ENCODE measurements at regions not wholly inside any gene's neighbourhood (a gene's known extent, or its start where the extent isn't known, plus 50 kb on each side); places are given as distances from the start of the nearest gene placed in this dataset.
A peak's percentile ranks its signal among the peaks of the same experiment; 100 is the strongest.

DNA sequence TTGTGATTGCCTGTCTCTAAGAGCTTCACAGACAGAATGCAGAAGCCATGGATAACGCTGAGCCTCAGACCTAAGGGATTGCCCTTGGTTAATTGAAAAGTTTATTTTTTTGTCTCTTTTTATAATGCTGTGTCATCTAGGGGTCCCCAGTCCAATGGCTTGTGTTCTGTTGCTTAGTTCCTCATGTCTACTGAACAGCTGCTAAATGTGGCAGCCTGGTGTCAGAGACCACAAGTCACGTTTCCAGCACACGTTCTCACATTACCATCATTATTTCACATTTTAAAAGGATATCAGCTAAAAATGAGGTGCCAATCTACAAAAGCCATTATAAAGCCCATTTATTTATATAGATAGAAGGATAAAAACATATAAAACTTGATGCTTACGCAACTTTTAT lies 1362.0 kb downstream of the PCDH9 start:
- DNase-seq = no peak

DNA sequence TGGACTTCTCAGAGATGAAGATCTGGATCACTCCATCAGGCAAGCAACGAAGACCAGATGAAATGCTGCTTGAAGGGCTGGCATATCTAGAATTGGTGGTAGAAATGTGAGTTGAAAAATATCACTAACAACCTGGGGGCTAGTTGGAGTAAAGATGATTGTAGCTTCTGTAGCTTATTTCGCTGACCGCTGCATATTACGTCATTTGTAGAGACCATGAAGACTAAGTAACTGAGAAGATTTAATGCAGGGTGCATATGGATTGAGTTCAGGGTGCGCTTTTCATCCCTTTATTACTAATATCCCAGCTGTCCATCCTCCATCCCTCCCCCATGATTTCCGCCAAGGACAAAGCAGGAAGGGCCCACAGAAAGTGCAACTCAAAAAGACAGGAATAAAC lies 1364.0 kb downstream of the PCDH9 start:
- DNase-seq = no peak

DNA sequence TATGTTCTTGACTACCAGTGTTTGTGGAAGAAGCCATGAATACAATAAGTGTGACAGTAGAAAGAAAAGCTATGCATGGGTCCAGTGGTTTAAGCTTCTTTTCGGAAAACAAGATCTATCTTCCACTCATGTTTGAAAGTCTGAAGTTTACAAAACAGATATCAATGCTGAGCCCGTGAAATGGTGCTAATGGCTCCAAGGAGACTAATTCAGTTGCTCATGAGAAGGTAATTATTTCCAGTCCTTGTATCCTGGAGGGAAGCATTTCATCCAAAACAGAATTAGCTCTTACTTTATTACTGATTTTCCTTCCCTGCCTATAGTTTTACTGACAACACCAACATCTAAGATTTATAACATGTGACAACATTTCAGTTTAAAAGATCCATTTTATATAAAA lies 1364.9 kb downstream of the PCDH9 start:
- DNase-seq = no peak

DNA sequence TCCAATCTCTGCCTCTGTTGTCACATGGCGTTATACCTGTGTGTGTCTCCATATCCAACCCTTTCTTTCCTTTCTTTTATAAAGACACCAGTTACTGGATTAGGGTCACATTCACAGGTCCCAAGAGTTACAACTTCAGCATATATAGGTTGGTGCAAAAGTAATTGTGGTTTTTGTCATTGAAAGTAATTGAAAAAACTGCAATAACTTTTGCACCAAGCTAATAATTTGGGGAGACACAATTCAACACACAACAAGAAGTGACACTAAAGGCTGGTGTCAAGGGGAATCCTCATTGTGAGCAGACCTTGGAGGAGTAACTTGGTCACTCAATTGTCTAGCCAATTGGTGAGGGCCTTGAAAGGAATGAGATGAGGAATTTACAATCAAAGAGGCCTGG lies 1366.1 kb downstream of the PCDH9 start:
- DNase-seq = no peak

DNA sequence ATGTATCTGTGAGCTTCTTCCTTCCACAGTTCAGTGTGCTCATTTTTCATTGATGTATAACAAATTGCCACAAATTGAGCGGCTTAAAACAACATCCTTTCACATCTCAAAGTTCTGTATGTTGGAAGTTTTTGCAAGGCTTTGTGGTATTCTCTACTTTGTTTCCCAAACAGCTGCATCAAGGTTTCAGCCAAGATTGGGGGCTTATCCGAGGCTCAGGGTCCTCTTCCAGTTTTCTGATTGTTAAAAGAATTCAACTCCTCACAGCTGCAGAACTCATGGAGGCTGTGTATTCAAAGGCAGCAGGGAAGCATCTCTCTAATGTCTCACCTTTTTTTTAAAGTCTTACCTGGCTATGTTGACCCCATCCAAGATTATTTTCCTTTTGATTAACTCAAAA lies 1369.8 kb downstream of the PCDH9 start:
- no peak for DNase-seq

DNA sequence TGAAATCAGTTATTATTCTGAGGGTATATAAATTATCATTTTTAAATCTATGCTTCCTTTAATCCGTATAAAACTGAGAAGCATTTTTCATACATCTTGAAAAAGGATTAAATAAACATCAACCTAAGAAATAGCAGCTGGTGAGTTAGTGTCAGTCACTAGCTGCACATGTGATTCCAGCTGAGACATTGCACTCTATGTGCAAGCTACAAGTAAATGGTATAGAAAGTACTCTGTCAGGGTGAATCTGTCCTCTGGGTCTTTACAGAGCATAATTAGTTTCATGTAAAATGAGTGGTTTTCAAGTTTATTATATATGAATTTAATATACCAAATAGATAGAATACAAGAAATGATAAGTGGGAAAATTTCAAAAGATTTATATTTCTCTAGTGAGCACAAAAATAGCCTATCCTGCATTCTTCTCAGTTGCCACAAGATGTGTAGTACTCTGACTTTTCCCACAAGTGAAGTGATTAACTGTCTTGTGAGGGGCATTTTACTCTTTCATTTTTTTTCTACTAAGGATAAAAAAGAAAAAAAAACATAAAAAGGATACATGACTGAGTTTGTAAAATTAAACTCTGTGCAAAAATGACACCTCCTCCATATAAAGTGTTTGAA lies 1372.1 kb downstream of the PCDH9 start:
- no peak for DNase-seq

DNA sequence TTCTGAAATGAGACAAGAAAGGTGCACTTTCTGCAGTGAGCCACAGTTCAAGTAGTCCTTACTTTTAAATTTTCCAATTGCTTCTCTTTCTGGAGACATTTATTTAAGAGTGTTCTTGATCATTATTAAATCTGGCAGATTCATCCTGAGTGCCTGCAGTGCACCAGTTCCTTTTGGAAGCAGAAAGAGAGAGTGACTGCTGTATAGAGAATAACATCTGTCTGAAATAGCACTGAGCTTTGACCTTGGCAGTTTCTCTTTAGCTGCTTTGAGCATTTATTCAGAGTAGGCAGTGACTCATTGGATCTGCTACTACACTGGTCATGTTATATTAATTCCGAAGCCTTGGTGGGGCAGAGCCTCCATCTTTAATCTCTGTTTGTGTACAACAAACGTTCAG lies 1373.7 kb downstream of the PCDH9 start:
- DNase-seq = no peak

DNA sequence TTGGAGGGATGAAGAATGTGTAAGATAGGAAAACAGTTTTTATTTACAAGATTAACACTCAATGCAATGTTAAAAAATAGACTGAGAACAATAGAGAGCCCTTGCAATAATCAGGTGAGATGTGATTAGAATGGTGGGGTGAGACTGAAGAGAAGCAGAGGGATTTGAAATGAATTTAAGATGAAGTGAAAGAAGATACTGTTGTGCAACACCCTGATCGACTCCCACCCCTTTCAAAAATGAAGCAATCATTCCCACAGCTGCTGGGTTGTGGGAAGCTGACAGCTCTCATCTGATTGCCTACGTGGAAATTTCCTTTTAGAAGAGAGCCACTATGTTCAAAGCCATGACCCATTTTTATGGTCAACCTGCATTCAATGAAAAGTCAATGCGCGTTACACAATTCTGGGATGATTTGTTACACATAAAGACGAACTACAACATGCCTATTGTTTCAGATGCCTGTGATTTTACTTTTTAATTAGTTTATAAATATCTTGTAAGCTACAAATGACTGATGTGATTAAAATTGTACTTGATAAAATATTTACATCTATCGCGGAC lies 1374.8 kb downstream of the PCDH9 start:
- DNase-seq = peak; percentile 1

DNA sequence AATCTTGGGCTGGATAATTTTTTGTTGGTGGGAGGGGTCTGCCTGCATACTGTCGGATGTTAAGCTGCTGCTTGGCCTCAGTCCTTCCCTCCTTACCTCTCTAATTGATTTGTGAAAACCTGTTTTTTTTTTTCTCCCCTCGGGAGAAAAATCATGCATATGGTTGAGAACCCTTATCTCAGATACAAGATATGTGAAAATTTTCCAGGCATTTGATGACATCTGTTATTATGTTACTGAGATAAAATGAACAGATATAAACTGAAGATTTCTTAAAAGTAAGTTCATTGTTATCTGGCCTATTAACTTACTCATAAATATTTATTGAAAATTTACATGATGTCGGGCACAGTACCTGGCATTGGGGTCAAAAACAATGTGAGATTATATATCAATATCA lies 1375.7 kb downstream of the PCDH9 start:
- no peak for DNase-seq

DNA sequence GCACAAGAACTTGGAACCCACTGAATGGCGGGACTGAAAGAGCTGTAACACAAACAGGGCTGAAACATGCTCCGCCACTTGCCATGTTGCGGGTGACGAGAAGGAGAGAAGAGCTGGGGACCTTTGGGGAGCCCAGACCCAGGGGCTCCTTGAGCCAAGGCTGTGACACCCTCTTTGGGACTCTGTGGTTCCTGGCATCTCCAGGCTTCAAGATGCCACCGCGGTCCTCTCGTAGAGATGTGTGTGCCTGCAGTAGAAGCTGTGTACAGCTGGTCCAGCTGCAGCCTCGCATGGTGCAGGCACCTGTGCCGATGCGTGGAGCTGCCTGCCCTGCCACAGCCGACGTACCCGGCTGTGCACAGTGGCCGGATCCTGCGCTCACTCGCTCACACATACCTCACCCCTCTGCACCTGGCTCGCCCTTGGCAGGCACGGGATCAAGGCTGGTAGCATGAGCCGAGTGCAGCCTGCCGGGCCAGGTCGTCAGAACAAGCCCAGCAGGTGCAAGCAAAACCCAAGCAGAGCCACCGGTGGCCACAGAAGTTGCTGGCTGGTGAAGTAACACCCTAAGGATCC lies 1385.8 kb downstream of the PCDH9 start:
- no peak for DNase-seq

DNA sequence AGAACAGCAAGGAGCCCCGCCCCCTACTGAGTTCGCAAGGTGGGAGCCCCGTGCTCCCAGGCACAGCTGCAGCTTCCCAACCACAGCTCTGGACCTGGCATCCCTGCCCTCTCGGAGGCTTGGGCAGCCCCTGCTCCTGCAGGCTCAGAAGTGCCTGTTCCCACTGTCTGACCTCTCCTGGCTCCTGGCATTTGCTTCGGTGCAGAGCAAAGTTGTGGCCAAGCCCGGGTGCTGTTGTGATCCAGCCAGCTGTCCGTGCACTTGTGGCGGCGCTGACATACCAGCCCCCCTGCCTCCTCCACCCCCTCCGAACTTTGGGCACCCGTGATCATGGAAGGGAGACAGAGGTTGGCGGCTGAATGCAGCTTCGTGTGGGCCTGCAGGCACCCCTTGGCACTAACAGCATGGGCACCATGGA lies 1386.8 kb downstream of the PCDH9 start:
- DNase-seq = no peak

DNA sequence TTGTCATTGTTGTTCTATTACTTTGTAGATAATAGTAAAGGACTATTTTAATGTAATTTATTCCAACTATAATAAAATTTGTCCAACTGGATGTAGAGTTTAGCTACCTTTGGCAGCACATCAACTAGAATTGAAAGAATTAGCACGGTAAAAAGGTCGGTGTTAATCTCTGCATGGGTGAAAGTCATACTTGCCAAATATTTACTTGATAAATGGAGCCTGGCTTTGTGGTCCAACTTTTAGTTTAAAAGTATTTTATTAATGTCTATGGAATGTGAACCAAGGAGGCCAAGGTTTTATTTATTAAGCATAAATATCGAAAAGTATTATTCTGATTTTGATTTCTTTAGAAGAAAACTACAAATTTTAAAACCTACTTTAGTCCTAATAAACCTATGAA lies 1389.0 kb downstream of the PCDH9 start:
- no peak for DNase-seq

DNA sequence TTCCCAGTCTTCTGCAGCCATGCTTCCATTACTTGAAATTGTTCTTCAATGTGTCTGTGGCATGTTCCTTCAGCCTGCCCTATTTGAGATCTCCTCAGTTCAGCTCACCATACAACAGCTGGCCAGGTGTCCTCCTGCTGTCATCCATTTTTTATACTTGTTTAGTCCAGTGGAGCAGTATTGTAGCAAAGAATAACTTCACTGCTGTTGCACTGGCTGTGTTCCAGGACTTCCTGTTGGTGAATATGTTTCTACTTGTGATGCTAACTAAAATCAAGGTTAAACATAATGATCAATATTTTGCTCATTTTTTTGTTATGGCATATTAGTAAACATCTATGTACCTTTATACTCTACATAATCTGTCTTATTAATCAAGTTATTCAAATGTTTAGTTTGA lies 1394.1 kb downstream of the PCDH9 start:
- DNase-seq = no peak

DNA sequence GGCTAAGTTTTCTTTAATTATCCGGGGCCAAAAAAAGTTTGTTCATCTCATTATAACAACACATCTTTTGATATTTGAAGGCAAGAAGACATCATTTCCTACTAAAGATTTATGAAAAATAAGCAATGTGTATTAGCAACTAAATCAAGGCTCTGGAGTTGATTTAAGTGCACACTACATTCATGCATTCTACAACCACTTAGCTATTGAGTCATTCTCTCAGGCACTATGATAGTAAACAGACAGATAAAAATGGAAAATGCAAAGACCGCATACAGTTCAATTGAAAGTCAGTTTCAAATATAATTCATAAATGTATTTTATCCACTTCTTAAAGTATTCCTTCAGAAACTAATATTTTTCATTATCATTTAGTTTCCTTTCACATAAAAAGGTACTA lies 1395.2 kb downstream of the PCDH9 start:
- DNase-seq = no peak

DNA sequence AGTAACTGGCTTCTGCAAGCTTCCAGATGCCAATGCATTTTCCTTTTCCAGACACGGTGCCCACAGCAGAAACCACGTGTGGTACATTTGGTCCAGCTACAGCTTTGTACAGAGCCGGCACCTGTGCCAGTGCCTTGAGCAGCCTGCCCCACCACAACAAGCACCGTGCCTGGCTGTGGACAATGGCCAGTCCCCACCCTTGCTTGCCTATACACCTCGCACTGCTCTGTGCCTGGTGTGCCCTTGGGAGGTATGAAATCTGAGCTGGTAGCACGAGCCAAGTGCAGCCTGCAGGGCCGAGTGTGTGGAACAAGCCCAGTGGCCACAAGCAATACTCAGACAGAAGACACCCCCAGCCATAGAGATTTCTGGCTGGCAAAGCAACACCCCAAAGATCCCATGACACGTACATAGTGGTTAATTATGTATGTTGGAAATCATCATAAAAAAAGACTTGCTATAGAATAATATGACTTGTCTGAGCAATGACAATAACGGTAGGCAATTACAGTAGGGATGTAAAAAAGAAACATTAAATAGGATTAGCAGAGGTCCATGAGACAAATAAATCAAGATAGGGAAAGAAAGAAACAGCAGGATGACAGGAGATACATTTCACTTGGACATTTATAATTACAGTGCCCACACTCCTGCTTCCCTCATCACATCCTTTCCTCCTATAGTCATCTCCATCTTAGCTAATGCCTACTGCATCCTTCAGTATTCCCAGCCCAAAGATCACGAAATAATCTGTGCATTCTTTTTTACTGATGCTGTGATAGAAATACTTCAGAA lies 1399.5 kb downstream of the PCDH9 start:
- DNase-seq = no peak

DNA sequence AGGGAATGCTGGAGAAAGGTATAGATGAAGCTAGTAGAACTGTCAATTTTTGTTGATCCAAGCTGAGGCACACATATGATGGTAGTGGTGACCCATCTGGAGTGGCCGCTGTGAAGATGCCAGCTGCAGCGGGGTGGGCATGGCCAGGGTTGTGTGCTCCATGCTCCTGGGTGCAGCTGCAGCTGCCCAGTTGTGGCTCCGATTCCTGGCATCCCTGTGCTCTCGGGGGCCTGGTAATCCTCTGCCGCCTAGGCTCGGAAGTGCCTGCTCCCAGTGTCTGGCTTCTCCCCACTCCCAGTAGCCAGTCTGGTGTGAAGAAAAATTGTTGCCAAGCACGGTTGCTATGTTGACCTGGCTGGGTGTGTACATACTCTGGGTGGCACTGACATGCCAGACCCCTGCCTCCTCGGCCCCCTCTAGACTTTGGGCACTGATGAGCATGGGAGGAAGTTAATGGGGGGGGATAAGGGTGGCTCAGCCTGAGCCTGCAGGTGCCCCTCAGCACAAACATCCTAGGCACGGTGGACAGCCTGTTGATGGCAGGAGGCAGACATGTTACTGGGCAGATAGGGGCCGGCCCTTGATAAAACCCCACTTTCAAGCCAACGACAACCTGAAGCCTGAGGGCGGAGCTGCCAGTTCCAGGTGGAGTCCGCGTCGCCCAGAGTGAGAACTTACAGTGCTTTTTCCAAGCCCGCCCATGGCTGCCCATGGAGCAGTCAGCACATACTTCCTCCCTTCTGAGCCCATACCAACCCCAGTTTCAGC lies 1400.7 kb downstream of the PCDH9 start:
- no peak for DNase-seq

DNA sequence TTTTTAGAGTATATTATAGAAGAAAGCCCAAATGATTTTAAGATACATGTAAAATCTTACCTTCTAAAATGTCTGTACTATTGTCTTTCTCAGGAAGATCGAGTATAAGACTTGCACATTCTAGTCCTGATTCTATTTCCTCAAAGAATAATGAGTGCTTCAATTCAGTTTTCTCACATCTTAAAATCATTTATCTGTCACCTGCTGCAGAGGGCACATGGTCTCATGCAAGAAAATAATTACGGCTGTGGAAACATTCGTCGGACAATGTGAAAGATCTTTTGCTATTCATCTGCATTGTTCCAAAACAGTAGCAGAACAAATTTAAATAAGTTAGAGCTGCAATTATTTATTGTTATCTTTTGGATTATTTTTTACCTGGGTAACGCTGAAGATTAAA lies 1403.5 kb downstream of the PCDH9 start:
- no peak for DNase-seq

DNA sequence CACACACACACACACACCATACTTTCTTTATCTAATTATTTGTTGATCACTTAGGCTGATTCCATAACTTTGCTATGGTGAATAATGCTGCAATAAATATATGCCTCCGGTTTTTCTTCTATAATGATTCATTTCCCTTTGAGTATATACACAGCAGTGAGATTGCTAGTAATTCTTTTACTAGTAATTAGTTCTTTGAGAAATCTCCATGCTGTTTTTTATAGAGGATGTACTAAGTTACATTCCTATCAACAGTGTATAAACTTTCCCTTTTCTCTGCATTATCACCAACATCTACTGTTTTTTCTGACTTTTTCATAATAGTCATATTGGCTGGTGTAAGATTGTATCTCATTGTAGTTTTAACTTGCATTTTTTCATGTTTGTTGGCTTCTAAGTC lies 1405.1 kb downstream of the PCDH9 start:
- no peak for DNase-seq

DNA sequence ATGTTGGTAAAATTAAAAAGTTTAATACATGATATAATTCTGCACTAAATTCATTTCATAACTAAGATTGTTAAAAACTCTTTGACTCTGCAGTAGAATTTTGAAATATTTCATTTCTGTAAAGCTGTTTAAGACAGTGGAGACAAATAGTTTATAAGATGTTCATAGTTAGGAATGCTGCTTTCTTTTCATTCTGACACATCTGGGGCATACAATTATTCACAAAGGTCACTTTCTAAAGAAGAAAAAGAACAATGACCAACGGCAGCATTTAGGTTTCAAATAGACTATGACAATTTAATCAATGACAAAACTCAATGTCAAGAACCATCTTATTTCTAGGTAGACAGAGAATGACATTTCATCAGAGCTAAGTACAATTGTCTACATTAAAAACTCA lies 1422.1 kb downstream of the PCDH9 start:
- no peak for DNase-seq

DNA sequence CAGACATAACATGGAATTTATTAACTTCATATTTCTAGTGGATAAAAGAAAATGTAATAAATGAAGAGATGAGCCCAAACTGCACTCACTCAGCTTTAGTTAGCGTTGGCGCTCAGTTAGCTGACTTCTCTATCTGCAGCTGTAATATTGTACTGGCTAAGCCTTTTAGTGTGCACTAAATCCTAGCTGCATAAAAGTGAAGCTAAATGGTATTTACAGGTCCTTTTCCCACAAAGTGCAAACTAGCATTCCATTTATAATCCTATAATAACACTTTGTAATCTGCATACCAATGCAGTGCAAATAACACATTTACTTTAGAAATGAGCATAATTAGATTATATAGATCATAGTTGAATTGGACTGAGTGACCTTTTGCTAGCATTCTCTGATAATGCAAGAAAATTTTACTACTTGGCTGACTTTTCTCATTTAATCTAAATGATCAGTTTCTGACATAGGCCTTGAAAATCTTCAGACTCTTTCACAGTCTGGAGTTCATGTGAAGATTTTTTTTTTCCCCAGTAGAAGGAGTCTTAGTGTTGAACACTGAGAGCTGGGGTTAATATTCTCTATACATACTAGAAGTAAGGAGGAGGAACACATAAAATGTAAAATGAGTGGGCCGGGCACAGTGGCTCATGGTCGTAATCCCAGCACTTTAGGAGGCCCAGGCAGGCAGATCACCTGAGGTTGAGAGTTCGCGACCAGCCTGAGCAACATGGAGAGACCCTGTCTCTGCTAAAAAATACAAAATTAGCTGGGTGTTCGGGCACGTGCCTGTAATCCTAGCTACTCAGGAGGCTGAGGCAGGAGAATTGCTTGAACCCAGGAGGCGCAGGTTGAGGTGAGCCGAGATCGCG lies 1426.4 kb downstream of the PCDH9 start:
- no peak for DNase-seq

DNA sequence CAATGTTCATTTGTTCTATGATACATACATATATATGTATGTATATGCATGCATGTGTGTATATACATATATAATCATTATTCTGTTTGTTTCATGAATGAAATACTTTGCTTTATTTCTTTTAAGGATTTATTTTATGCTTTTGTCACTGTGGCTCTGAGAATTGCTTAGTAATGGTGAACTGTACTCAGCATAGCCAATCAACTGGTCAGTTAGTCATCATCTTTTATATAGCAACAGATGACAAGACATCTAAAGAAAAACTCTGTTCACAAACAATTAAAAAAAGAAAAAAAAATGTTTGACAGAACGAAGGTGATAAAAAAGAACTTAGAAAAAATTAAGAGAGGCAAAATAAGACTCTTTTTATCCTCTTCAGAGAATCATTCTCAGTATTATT lies 1440.3 kb downstream of the PCDH9 start:
- DNase-seq = no peak

DNA sequence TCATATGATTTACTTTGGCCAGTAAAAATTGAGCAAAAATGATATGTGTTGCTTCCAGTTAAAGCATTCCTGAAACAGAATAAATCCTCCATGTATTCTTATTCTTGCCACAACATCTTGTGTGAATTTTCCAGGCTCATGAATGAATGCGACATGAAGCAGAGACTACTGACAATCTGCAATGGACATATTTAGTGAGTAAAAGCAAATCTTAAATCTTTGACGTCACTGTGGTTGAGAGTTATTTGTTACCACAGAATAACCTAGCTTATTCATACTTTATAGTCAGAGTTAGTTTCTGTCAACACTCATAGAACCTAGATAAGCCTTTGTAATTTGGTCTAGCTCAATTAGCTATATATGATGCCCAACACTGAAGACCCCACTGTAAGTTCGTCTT lies 1443.1 kb downstream of the PCDH9 start:
- no peak for DNase-seq
